Duodenal mucosa (tissue), 2 donors: ENCODE measurements at regions not wholly inside any gene's neighbourhood (a gene's known extent, or its start where the extent isn't known, plus 50 kb on each side); places are given as distances from the start of the nearest gene placed in this dataset.

Experiments
- H3K27ac ChIP-seq: one replicate; pipeline ENCODE4 v1.7.0; 2013; ENCODE audit warnings: low read depth, low read length
- H3K27me3 ChIP-seq, 2 donors: one replicate each; pipeline ENCODE4 v1.7.0; 2013; ENCODE audit warnings: low read length in 2 of 2, control low read depth in 1 of 2; ENCODE audit not compliant: insufficient read depth in 2 of 2, control insufficient read depth in 1 of 2
- H3K36me3 ChIP-seq, 2 donors: one replicate each; pipeline ENCODE4 v1.7.0; 2013; ENCODE audit warnings: low read length in 2 of 2, control low read depth in 1 of 2; ENCODE audit not compliant: insufficient read depth in 2 of 2, control insufficient read depth in 1 of 2
- H3K4me1 ChIP-seq, 2 donors: one replicate each; pipeline ENCODE4 v1.7.0; 2013; ENCODE audit warnings: low read length in 2 of 2, control low read depth in 1 of 2; ENCODE audit not compliant: insufficient read depth in 2 of 2, control insufficient read depth in 1 of 2
- H3K4me3 ChIP-seq, 2 donors: one replicate each; pipeline ENCODE4 v1.7.0; 2013; ENCODE audit warnings: low read length in 2 of 2, low read depth in 1 of 2
- H3K9ac ChIP-seq, 2 donors: one replicate each; pipeline ENCODE4 v1.7.0; 2013; ENCODE audit warnings: low read length in 2 of 2, low read depth in 1 of 2
- H3K9me3 ChIP-seq, 2 donors: one replicate each; pipeline ENCODE4 v1.7.0; 2013; ENCODE audit warnings: low read length in 2 of 2, control low read depth in 1 of 2; ENCODE audit not compliant: control insufficient read depth in 1 of 2

- Histone ChIP-seq H3K27ac (peak overlapping the region; percentile 68), H3K4me3 (peak overlapping the region; percentile 64 to 72), H3K4me1 (peaks cover 13 to 22% of the 10 kb centered on the region in 2 donors), H3K27me3 (no peaks in the 10 kb centered on the region), H3K9me3 (no peaks in the 10 kb centered on the region), H3K9ac (peak overlapping the region; percentile 45 to 62), H3K36me3 (no peaks in the 10 kb centered on the region)
Observed at GRCh38 chr6:26258212-26258977, 106.6 kb upstream of the BTN3A2 start.

GRCh38 chr6:26260110-26260637 lies 104.8 kb upstream of the BTN3A2 start:
- no peaks in the 10 kb centered on the region for H3K27me3 ChIP-seq
- H3K36me3 ChIP-seq = no peaks in the 10 kb centered on the region
- H3K9me3 ChIP-seq = no peaks in the 10 kb centered on the region
- peak overlapping the region; percentile 64 to 72 for H3K4me3 ChIP-seq
- peaks cover 5 to 22% of the 10 kb centered on the region in 2 donors for H3K4me1 ChIP-seq
- peak overlapping the region in 1 of 2 donors; percentile 65 for H3K9ac ChIP-seq
- H3K27ac ChIP-seq = peak overlapping the region; percentile 13

GRCh38 chr6:26260725-26261490 lies 104.1 kb upstream of the BTN3A2 start:
- H3K4me3 ChIP-seq = peak overlapping the region; percentile 27 to 64
- peaks cover 4 to 22% of the 10 kb centered on the region in 2 donors for H3K4me1 ChIP-seq
- H3K9me3 ChIP-seq = no peaks in the 10 kb centered on the region
- H3K36me3 ChIP-seq = no peaks in the 10 kb centered on the region
- no peaks in the 10 kb centered on the region for H3K27me3 ChIP-seq
- H3K27ac ChIP-seq = no peak overlapping the region
- no peak overlapping the region for H3K9ac ChIP-seq

- H3K9ac ChIP-seq = no peak overlapping the region
- H3K27ac ChIP-seq = no peak overlapping the region
- H3K27me3 ChIP-seq = no peaks in the 10 kb centered on the region
- H3K9me3 ChIP-seq = no peaks in the 10 kb centered on the region
- peaks cover 4 to 16% of the 10 kb centered on the region in 2 donors for H3K4me1 ChIP-seq
- H3K36me3 ChIP-seq = no peaks in the 10 kb centered on the region
- H3K4me3 ChIP-seq = no peak overlapping the region
Observed at GRCh38 chr6:26264547-26264946, 100.5 kb upstream of the BTN3A2 start.

- H3K4me3 ChIP-seq = no peak overlapping the region
- H3K4me1 ChIP-seq = peaks cover 3 to 14% of the 10 kb centered on the region in 2 donors
- no peaks in the 10 kb centered on the region for H3K36me3 ChIP-seq
- no peaks in the 10 kb centered on the region for H3K27me3 ChIP-seq
- H3K27ac ChIP-seq = no peak overlapping the region
- H3K9me3 ChIP-seq = no peaks in the 10 kb centered on the region
- H3K9ac ChIP-seq = no peak overlapping the region
Observed at GRCh38 chr6:26267083-26267589, 97.9 kb upstream of the BTN3A2 start.

GRCh38 chr6:26268659-26269402 lies 96.2 kb upstream of the BTN3A2 start:
- Histone ChIP-seq H3K9me3 (no peaks in the 10 kb centered on the region), H3K36me3 (no peaks in the 10 kb centered on the region), H3K27me3 (no peaks in the 10 kb centered on the region), H3K9ac (peak overlapping the region in 1 of 2 donors; percentile 29), H3K27ac (no peak overlapping the region), H3K4me3 (no peak overlapping the region), H3K4me1 (peaks cover 3 to 15% of the 10 kb centered on the region in 2 donors)

- Histone ChIP-seq H3K36me3 (no peaks in the 10 kb centered on the region), H3K27ac (no peak overlapping the region), H3K27me3 (no peaks in the 10 kb centered on the region), H3K4me3 (peak overlapping the region; percentile 56 to 83), H3K9ac (peak overlapping the region; percentile 28 to 80), H3K9me3 (no peaks in the 10 kb centered on the region), H3K4me1 (peaks cover 3 to 15% of the 10 kb centered on the region in 2 donors)
Observed at GRCh38 chr6:26269531-26270485, 95.2 kb upstream of the BTN3A2 start.

- H3K9ac ChIP-seq = peak overlapping the region; percentile 28 to 80
- H3K4me3 ChIP-seq = peak overlapping the region; percentile 56 to 83
- no peak overlapping the region for H3K27ac ChIP-seq
- H3K36me3 ChIP-seq = no peaks in the 10 kb centered on the region
- H3K9me3 ChIP-seq = no peaks in the 10 kb centered on the region
- H3K4me1 ChIP-seq = peaks cover 3 to 15% of the 10 kb centered on the region in 2 donors
- no peaks in the 10 kb centered on the region for H3K27me3 ChIP-seq
Observed at GRCh38 chr6:26270486-26270861, 94.5 kb upstream of the BTN3A2 start.
